HCT116 (cell line): ENCODE measurements at regions not wholly inside any gene's neighbourhood (a gene's known extent, or its start where the extent isn't known, plus 50 kb on each side); places are given as distances from the start of the nearest gene placed in this dataset.

Experiments used
- ATAC-seq: fragments of 200-7000 bp; cut with Tn5 transposase; 2 replicates; pipeline ENCODE4 v1.9.1; 2020; ENCODE audit warnings: mild to moderate bottlenecking, moderate library complexity
- BruUV-seq: library from RNA; stranded (reverse); fragments of 400-500 nt; replicated peaks from 2 replicates; lab custom pipeline; 2021; lab: Mats Ljungman, UMichigan
- CTCF ChIA-PET: fragments of 300-600 bp; sonication (Branson Sonifier 250); formaldehyde crosslinking; loops from one replicate; lab custom pipeline; 2021; ENCODE audit warnings: antibody characterized with exemption; lab: Charles Lee
- POLR2A ChIA-PET: fragments of 300-600, 350-600 bp; sonication (Branson Sonifier 250); formaldehyde crosslinking; loops from one replicate; lab custom pipeline; 2021; ENCODE audit warnings: antibody characterized with exemption; lab: Charles Lee
- RAD21 ChIA-PET, 2 experiments: fragments of 300-600 bp; sonication (Branson Sonifier 250); formaldehyde crosslinking; loops; one replicate each; lab custom pipeline; 2023; ENCODE audit warnings: low total read pairs in 2 of 2; ENCODE audit not compliant: uncharacterized antibody in 2 of 2, unreplicated experiment in 2 of 2, low non-redundant PET in 1 of 2; lab: Charles Lee
- DNase-seq: peaks from one replicate; pipeline ENCODE4 v3.0.0-alpha.2; 2010; ENCODE audit warnings: low read depth, low spot score
- H2AFZ ChIP-seq: fragments of 200-600 bp; shearing (Covaris generic), sonication (generic); 2 replicates; pipeline ENCODE4 v1.6.1; 2017; ENCODE audit warnings: low read depth, mixed run types, mixed read lengths, antibody characterized with exemption, low read length; ENCODE audit not compliant: poor library complexity, severe bottlenecking
- H3K27ac ChIP-seq: 2 replicates; pipeline ENCODE4 v1.5.1; 2012; ENCODE audit warnings: low read depth, low read length
- H3K27me3 ChIP-seq: fragments of 200-600 bp; sonication (generic); 2 replicates; pipeline ENCODE4 v1.6.1; 2016; ENCODE audit warnings: mixed run types, low read length, mixed read lengths; ENCODE audit not compliant: insufficient read depth
- H3K36me3 ChIP-seq, 2 experiments: fragments of 200-500 bp in 1 of 2; fragments of 200-600 bp in 1 of 2; sonication (Bioruptor generic) in 1 of 2; sonication (generic) in 1 of 2; 2 replicates each; pipeline versions ENCODE4 v1.5.1 to v1.6.1; 2014 to 2016; ENCODE audit warnings: low read length in 2 of 2, inconsistent platforms in 1 of 2, mixed read lengths in 1 of 2, mixed run types in 1 of 2; ENCODE audit not compliant: insufficient read depth in 2 of 2, control insufficient read depth in 1 of 2
- H3K4me1 ChIP-seq, 2 experiments: fragments of 200-600 bp in 1 of 2; sonication (generic) in 1 of 2; 2 replicates each; pipeline versions ENCODE4 v1.5.1 to v1.6.1; 2012 to 2017; ENCODE audit warnings: low read length in 2 of 2, inconsistent platforms in 1 of 2, mild to moderate bottlenecking in 1 of 2, mixed read lengths in 1 of 2, mixed run types in 1 of 2, moderate library complexity in 1 of 2; ENCODE audit not compliant: insufficient read depth in 2 of 2, control insufficient read depth in 1 of 2
- H3K4me2 ChIP-seq: fragments of 200-600 bp; sonication (generic); 2 replicates; pipeline ENCODE4 v1.6.1; 2017; ENCODE audit warnings: mixed run types, low read length, mixed read lengths
- H3K4me3 ChIP-seq, 2 experiments: fragments of 200-600 bp in 1 of 2; sonication (generic) in 1 of 2; replicated peaks in 1 of 2; 2 replicates each; pipeline ENCODE4 v1.5.1; 2011 to 2016; ENCODE audit warnings: low read length in 2 of 2, control low read depth in 1 of 2, low read depth in 1 of 2, mild to moderate bottlenecking in 1 of 2, mixed read lengths in 1 of 2, mixed run types in 1 of 2
- H3K79me2 ChIP-seq: fragments of 200-600 bp; sonication (generic); 2 replicates; pipeline ENCODE4 v1.6.1; 2017; ENCODE audit warnings: mild to moderate bottlenecking, mixed run types, low read length, moderate library complexity, mixed read lengths; ENCODE audit not compliant: insufficient read depth
- H3K9ac ChIP-seq: fragments of 200-600 bp; sonication (generic); 2 replicates; pipeline ENCODE4 v1.6.1; 2016; ENCODE audit warnings: low read length, mixed read lengths
- H3K9me2 ChIP-seq: fragments of 200-600 bp; sonication (generic), shearing (Covaris generic); 2 replicates; pipeline ENCODE4 v1.6.1; 2017; ENCODE audit warnings: mixed run types, mild to moderate bottlenecking, moderate library complexity; ENCODE audit not compliant: insufficient read depth
- H3K9me3 ChIP-seq, 2 experiments: fragments of 200-500 bp in 1 of 2; fragments of 200-600 bp in 1 of 2; sonication (Bioruptor generic) in 1 of 2; sonication (generic) in 1 of 2; 2 replicates each; pipeline ENCODE4 v1.6.1; 2014 to 2017; ENCODE audit warnings: low read length in 2 of 2, mixed read lengths in 2 of 2, inconsistent platforms in 1 of 2, low read depth in 1 of 2, mild to moderate bottlenecking in 1 of 2, mixed run types in 1 of 2, moderate library complexity in 1 of 2; ENCODE audit not compliant: control insufficient read depth in 1 of 2, insufficient read depth in 1 of 2
- H4K20me1 ChIP-seq: fragments of 200-600 bp; sonication (generic), shearing (Covaris generic); 2 replicates; pipeline ENCODE4 v1.6.1; 2017; ENCODE audit warnings: mixed run types, mild to moderate bottlenecking, moderate library complexity; ENCODE audit not compliant: insufficient read depth
- JUND ChIP-seq: IDR thresholded peaks from 2 replicates; pipeline ENCODE4 v1.6.1; 2012
- POLR2A ChIP-seq: IDR thresholded peaks from 2 replicates; pipeline ENCODE4 v1.7.0; 2011; ENCODE audit warnings: borderline replicate concordance; ENCODE audit not compliant: insufficient read depth, insufficient read length; ENCODE audit errors: extremely low read depth
- TCF7L2 ChIP-seq: IDR thresholded peaks from 2 replicates; pipeline ENCODE4 v1.7.0; 2011; ENCODE audit warnings: borderline replicate concordance, inconsistent platforms; ENCODE audit not compliant: insufficient read depth, insufficient read length; ENCODE audit errors: extremely low read depth
- intact Hi-C: fragments of 100-400 bp; cut with micrococcal nuclease; formaldehyde crosslinking; loops from 2 replicates; pipeline ENCODE4 v1.10.0; 2022

DNA sequence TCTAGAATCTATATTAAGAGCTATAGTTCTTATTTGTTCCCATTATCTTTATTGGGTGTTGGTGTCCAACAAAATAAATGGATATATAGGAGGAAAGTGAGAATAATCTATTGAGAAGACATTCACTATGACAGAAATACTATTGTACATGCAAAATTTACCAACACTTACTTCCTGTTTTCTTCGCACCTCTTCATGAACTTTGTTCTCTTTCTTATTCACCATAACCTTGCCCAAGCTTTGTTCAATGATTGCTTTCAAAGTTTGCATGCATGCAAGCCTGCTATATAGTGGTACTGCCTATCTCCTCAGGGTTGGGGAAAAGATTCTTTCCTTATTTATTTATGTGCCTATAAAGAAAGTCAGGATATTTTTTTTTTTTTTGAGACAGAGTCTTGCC is 176.4 kb upstream of the JADE1 start:
- Histone ChIP-seq H3K9ac (no peak overlapping the region), H3K27ac (no peak overlapping the region), H2AFZ (no peak overlapping the region), H3K4me1 (no peaks in the 10 kb centered on the region), H3K79me2 (no peaks in the 10 kb centered on the region), H3K9me3 (no peaks in the 10 kb centered on the region), H3K27me3 (no peaks in the 10 kb centered on the region), H3K36me3 (no peaks in the 10 kb centered on the region), H3K4me3 (no peak overlapping the region), H3K9me2 (no peaks in the 10 kb centered on the region), H4K20me1 (no peaks in the 10 kb centered on the region), H3K4me2 (no peak overlapping the region)
- no TSS peak for BruUV-seq
- no peak for ATAC-seq
- no peak for DNase-seq
- no peak for TF ChIP-seq POLR2A
- no peak for TF ChIP-seq JUND
- ChIA-PET POLR2A (no interaction called here), CTCF (no interaction called here), RAD21 (no interaction called here)
- intact Hi-C loops, result no loop called here

DNA sequence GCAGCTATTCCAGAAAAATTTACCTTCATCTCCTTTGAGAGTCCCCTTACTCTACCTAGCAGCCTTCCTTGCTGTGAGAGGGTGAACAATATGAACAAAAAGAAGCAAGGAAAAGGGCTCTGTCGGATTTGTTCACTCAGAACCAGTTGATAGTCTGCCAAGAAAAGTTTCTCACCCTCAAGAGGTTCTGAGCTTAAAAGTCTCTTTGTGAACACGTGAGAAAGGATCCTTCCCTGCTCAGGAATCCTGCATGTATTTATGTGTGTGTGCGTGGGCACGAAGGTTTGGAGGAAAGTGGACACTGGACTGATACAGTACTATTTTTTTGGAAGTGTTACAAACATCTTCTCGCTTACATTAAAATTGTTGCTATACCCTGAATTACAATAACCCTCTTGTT is 178.6 kb upstream of the JADE1 start:
- CTCF ChIA-PET, result no interaction called here
- H3K27me3 ChIP-seq, result no peaks in the 10 kb centered on the region
- BruUV-seq, result no TSS peak
- POLR2A ChIA-PET, result no interaction called here
- H3K27ac ChIP-seq, result no peak overlapping the region
- no peak overlapping the region for H3K4me2 ChIP-seq
- no peaks in the 10 kb centered on the region for H3K79me2 ChIP-seq
- H4K20me1 ChIP-seq, result no peaks in the 10 kb centered on the region
- H3K9ac ChIP-seq, result no peak overlapping the region
- RAD21 ChIA-PET, result no interaction called here
- no peak overlapping the region for H2AFZ ChIP-seq
- H3K36me3 ChIP-seq, result no peaks in the 10 kb centered on the region
- no peak for ATAC-seq
- H3K4me1 ChIP-seq, result no peaks in the 10 kb centered on the region
- no peak for DNase-seq
- H3K4me3 ChIP-seq, result no peak overlapping the region
- no peaks in the 10 kb centered on the region for H3K9me3 ChIP-seq
- H3K9me2 ChIP-seq, result no peaks in the 10 kb centered on the region
- TF ChIP-seq TCF7L2, result no peak
- intact Hi-C loops, result no loop called here
